OCI-LY7 (cell line): ENCODE measurements at regions not wholly inside any gene's neighbourhood (a gene's known extent, or its start where the extent isn't known, plus 50 kb on each side); places are given as distances from the start of the nearest gene placed in this dataset.

Experiments
- CTCF ChIP-seq: fragments of 200-600 bp; sonication (generic); conservative IDR thresholded peaks from 2 replicates; pipeline ENCODE4 v1.5.1; 2014; ENCODE audit warnings: mild to moderate bottlenecking, antibody characterized with exemption, low read length, moderate library complexity, mixed read lengths
- EZH2phosphoT487 ChIP-seq: fragments of 200-600 bp; sonication (generic); IDR thresholded peaks from 2 replicates; pipeline ENCODE4 v1.6.1; 2018; ENCODE audit warnings: low read depth, borderline replicate concordance, mild to moderate bottlenecking, mixed run types, antibody characterized with exemption, low read length, moderate library complexity, mixed read lengths

GRCh38 chr6:140011537-140011936, 637.1 kb upstream of the CITED2 start:
- TF ChIP-seq CTCF = no peak
- TF ChIP-seq EZH2phosphoT487 = no peak
